HepG2 (cell line): ENCODE measurements at regions not wholly inside any gene's neighbourhood (a gene's known extent, or its start where the extent isn't known, plus 50 kb on each side); places are given as distances from the start of the nearest gene placed in this dataset.
"Not testable (repeated sequence)": the region's sequence is repeated elsewhere in the genome, so short reads cannot be mapped to it uniquely, and the experiment has no call there.

Experiments used
- ATAC-seq: fragments of 200-7000 bp; cut with Tn5 transposase; 3 replicates; pipeline ENCODE4 v1.9.1; 2020; ENCODE audit warnings: mild to moderate bottlenecking, moderate library complexity
- BruUV-seq: library from RNA; stranded (reverse); fragments of 400-500 nt; replicated peaks from 2 replicates; lab custom pipeline; 2021; lab: Mats Ljungman, UMichigan
- CTCF ChIA-PET: fragments of 300-600 bp; formaldehyde crosslinking; extraction: SDS; loops from one replicate; lab custom pipeline; 2021; ENCODE audit warnings: low total read pairs, inconsistent platforms, low intra/inter-chr PET ratio; lab: Yijun Ruan, JAX
- POLR2A ChIA-PET: fragments of 350-600 bp; sonication (Branson Sonifier 250); formaldehyde crosslinking; loops from one replicate; lab custom pipeline; 2020; ENCODE audit warnings: antibody characterized with exemption, inconsistent platforms; lab: Yijun Ruan, JAX
- DNase-seq: peaks from one replicate; pipeline ENCODE4 v3.0.0-alpha.2; 2015; ENCODE audit warnings: low spot score
- FAIRE-seq: peaks from 3 replicates; lab custom pipeline; 2011; peaks lifted over from hg19 to GRCh38; lab: Jason Lieb, UNC
- H2AFZ ChIP-seq: one replicate; pipeline ENCODE4 v1.6.1; 2011; ENCODE audit warnings: low read length, inconsistent platforms
- H3K27ac ChIP-seq: fragments of 300-600 bp; 3 replicates; pipeline ENCODE4 v1.8.0; 2011; ENCODE audit warnings: mixed run types, mild to moderate bottlenecking, mixed read lengths, low read length, inconsistent platforms; ENCODE audit not compliant: insufficient read depth; ENCODE audit errors: extremely low read length
- H3K27me3 ChIP-seq, 2 experiments: fragments of 200-600 bp in 1 of 2; 2 replicates in 1 of 2; 3 replicates in 1 of 2; pipeline versions ENCODE4 v1.6.0 to v1.8.0; 2011; ENCODE audit warnings: low read length in 2 of 2, mild to moderate bottlenecking in 2 of 2, moderate library complexity in 2 of 2, inconsistent platforms in 1 of 2; ENCODE audit not compliant: insufficient read depth in 2 of 2, control insufficient read depth in 1 of 2
- H3K36me3 ChIP-seq, 2 experiments: fragments of 200-600 bp in 1 of 2; replicated peaks in 1 of 2; 2 replicates in 1 of 2; 3 replicates in 1 of 2; pipeline versions ENCODE4 v1.5.1 to v1.8.0; 2011; ENCODE audit warnings: low read length in 2 of 2, inconsistent platforms in 1 of 2; ENCODE audit not compliant: insufficient read depth in 2 of 2, control insufficient read depth in 1 of 2
- H3K4me1 ChIP-seq: 2 replicates; pipeline ENCODE4 v1.5.1; 2012; ENCODE audit warnings: low read length, inconsistent platforms; ENCODE audit not compliant: insufficient read depth
- H3K4me2 ChIP-seq: 2 replicates; pipeline ENCODE4 v1.6.0; 2011; ENCODE audit warnings: low read depth, low read length, inconsistent platforms
- H3K4me3 ChIP-seq, 3 experiments: fragments of 200-600 bp in 1 of 3; sonication (generic), shearing (Covaris generic) in 1 of 3; replicated peaks in 1 of 3; 2 replicates each; pipeline ENCODE4 v1.5.1; 2011 to 2016; ENCODE audit warnings: low read length in 3 of 3, inconsistent platforms in 2 of 3, low read depth in 2 of 3, mild to moderate bottlenecking in 2 of 3, control low read depth in 1 of 3, mixed read lengths in 1 of 3; ENCODE audit not compliant: insufficient read depth in 1 of 3
- H3K79me2 ChIP-seq: one replicate; pipeline ENCODE4 v1.6.1; 2011; ENCODE audit warnings: low read length, inconsistent platforms; ENCODE audit not compliant: insufficient read depth
- H3K9ac ChIP-seq: 2 replicates; pipeline ENCODE4 v1.6.0; 2011; ENCODE audit warnings: mild to moderate bottlenecking, low read depth, low read length, inconsistent platforms; ENCODE audit not compliant: insufficient read depth
- H3K9me3 ChIP-seq: 2 replicates; pipeline ENCODE4 v1.5.1; 2012; ENCODE audit warnings: mild to moderate bottlenecking, low read length
- H4K20me1 ChIP-seq: 2 replicates; pipeline ENCODE4 v1.6.0; 2011; ENCODE audit warnings: inconsistent platforms, mild to moderate bottlenecking, low read length, moderate library complexity; ENCODE audit not compliant: insufficient read depth
- CBX5 ChIP-seq: sonication (generic); formaldehyde crosslinking; IDR thresholded peaks from 2 replicates; pipeline ENCODE4 v1.4.0; 2020; ENCODE audit warnings: missing genetic modification reagents, borderline replicate concordance
- MTA3 ChIP-seq: sonication (generic); formaldehyde crosslinking; IDR thresholded peaks from 2 replicates; pipeline ENCODE4 v1.4.0; 2020; ENCODE audit warnings: missing genetic modification reagents
- RXRA ChIP-seq: sonication (generic); formaldehyde crosslinking; IDR thresholded peaks from 2 replicates; pipeline ENCODE4 v1.5.1; 2020; ENCODE audit warnings: missing genetic modification reagents
- ZFP36 ChIP-seq: fragments of 150-350 bp; IDR thresholded peaks from 2 replicates; pipeline ENCODE4 v1.6.1; 2018; ENCODE audit warnings: borderline replicate concordance, low read length, low read depth; ENCODE audit not compliant: partially characterized antibody
- ZMYM2 ChIP-seq: sonication (generic); formaldehyde crosslinking; IDR thresholded peaks from 2 replicates; pipeline ENCODE4 v1.8.0; 2022; ENCODE audit warnings: mild to moderate bottlenecking, missing genetic modification reagents
- WGBS: methylation state at CpG from one replicate; pipeline ENCODE4 v1.1.6; 2017; ENCODE audit warnings: low lambda C conversion rate; 5-methylcytosine and 5-hydroxymethylcytosine counted together
- in situ Hi-C: cut with HindIII; loops from 2 replicates; pipeline ENCODE4 v1.10.0; 2017; ENCODE audit warnings: low pct_unique_long_range_greater_than_20kb; ENCODE audit not compliant: extremely low pct_ligation_motif_present
- intact Hi-C: fragments of 100-400 bp; cut with micrococcal nuclease; formaldehyde crosslinking; loops from one replicate; pipeline ENCODE4 v1.10.0; 2022; ENCODE audit not compliant: unreplicated experiment
- TF ChIP-seq, protein P1 (sequence below): sonication (generic); formaldehyde crosslinking; IDR thresholded peaks from 2 replicates; pipeline ENCODE4 v1.5.0; 2020; ENCODE audit warnings: missing genetic modification reagents, mild to moderate bottlenecking, borderline replicate concordance
- TF ChIP-seq, protein P2 (sequence below): sonication (generic); formaldehyde crosslinking; IDR thresholded peaks from 2 replicates; pipeline ENCODE4 v1.5.1; 2020; ENCODE audit warnings: mild to moderate bottlenecking, missing genetic modification reagents

DNA sequence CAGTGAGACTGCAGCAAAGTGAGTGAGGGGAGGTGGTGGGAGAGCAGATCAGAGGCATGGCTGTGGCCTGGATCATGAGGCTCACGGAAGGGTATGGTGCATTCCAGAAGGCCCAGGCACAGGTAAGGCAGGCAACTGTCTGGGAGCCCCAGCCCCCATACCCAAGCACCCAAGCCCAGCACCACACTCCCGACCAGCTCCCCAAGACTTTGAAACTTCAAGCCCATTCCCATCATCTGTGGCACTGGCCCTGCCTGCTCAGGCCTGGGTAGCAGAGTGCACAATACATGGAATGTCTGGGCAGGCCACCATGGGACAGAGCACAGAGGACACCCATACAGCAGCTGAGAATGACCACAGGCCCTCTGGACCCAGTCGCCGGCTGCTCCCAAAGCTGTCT, 202.6 kb upstream of the ARL4C start:
- Histone ChIP-seq H3K4me1 (peaks cover 32% of the 10 kb centered on the region), H3K36me3 (no peaks in the 10 kb centered on the region), H2AFZ (no peak overlapping the region)

DNA sequence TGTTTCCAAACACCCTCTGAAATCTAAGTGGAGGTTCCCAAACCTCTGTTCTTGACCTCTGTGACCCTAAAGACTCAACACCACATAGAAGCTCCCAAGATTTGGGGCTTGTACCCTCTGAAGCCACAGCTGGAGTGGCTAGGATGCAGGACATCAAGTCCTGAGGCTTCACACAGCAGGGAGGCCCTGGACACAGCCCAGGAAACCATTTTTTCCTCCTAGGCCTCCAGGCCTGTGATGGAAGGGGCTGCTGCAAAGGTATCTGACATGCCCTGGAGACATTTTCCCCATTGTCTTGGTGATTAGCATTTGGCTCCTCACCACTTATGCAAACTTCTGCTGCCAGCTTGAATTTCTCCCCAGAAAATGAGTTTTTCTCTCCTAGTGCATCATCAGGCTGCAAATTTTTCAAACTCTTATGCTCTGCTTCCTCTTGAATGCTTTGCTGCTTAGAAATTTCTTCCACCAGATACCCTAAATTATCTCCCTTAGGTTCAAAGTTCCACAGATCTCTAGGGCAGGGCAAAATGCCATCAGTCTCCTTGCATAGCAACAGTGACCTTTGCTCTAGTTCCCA, 200.5 kb upstream of the ARL4C start:
- in situ Hi-C loops: not testable (repeated sequence)

More for the DNA sequence above, 202.6 kb upstream of the ARL4C start:
- BruUV-seq: no TSS peak
- peaks cover 31% of the 10 kb centered on the region for H3K9me3 ChIP-seq
- no peak for FAIRE-seq
- no peak for DNase-seq
- no peak overlapping the region for H3K4me3 ChIP-seq
- H3K79me2 ChIP-seq: no peaks in the 10 kb centered on the region
- no peaks in the 10 kb centered on the region for H4K20me1 ChIP-seq
- peak; percentile 25; the same call in 2 of the 3 replicates for ATAC-seq
- intact Hi-C loops: no loop called here
- no peak overlapping the region for H3K27ac ChIP-seq
- in situ Hi-C loops: no loop called here
- H3K9ac ChIP-seq: no peak overlapping the region
- TF ChIP-seq MTA3 (no peak), RXRA (CRISPR knock-in tag) (0 out of 2 replicates have a peak, but pooled peaks have one; percentile 18)
- H3K27me3 ChIP-seq: no peaks in the 10 kb centered on the region
- no peak overlapping the region for H3K4me2 ChIP-seq
- ChIA-PET POLR2A (no interaction called here), CTCF (no interaction called here)
- WGBS: 100% methylated on average over 4 of the region's 4 CpGs

More for the DNA sequence above, 200.5 kb upstream of the ARL4C start:
- H3K27ac ChIP-seq, H3K36me3 ChIP-seq, intact Hi-C loops, H3K4me2 ChIP-seq, BruUV-seq, POLR2A ChIA-PET, ATAC-seq, H4K20me1 ChIP-seq, H3K9ac ChIP-seq, H3K27me3 ChIP-seq, FAIRE-seq, DNase-seq, H2AFZ ChIP-seq, H3K4me3 ChIP-seq, H3K79me2 ChIP-seq, CTCF ChIA-PET: not testable (repeated sequence)
- H3K9me3 ChIP-seq: peaks cover 31% of the 10 kb centered on the region
- H3K4me1 ChIP-seq: peaks cover 37% of the 10 kb centered on the region
- TF ChIP-seq ZMYM2 (CRISPR knock-in tag): peak; percentile 24; the same call in 1 of the 2 replicates
- 0 out of 2 replicates have a peak, but pooled peaks have one; percentile 21 for TF ChIP-seq CBX5
- TF ChIP-seq, protein P1, sequence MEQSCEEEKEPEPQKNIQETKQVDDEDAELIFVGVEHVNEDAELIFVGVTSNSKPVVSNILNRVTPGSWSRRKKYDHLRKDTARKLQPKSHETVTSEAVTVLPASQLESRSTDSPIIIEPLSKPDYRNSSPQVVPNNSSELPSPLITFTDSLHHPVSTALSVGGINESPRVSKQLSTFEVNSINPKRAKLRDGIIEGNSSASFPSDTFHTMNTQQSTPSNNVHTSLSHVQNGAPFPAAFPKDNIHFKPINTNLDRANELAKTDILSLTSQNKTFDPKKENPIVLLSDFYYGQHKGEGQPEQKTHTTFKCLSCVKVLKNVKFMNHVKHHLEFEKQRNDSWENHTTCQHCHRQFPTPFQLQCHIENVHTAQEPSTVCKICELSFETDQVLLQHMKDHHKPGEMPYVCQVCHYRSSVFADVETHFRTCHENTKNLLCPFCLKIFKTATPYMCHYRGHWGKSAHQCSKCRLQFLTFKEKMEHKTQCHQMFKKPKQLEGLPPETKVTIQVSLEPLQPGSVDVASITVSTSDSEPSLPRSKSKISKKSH: 0 out of 2 replicates have a peak, but pooled peaks have one; percentile 76
- TF ChIP-seq, protein P2, sequence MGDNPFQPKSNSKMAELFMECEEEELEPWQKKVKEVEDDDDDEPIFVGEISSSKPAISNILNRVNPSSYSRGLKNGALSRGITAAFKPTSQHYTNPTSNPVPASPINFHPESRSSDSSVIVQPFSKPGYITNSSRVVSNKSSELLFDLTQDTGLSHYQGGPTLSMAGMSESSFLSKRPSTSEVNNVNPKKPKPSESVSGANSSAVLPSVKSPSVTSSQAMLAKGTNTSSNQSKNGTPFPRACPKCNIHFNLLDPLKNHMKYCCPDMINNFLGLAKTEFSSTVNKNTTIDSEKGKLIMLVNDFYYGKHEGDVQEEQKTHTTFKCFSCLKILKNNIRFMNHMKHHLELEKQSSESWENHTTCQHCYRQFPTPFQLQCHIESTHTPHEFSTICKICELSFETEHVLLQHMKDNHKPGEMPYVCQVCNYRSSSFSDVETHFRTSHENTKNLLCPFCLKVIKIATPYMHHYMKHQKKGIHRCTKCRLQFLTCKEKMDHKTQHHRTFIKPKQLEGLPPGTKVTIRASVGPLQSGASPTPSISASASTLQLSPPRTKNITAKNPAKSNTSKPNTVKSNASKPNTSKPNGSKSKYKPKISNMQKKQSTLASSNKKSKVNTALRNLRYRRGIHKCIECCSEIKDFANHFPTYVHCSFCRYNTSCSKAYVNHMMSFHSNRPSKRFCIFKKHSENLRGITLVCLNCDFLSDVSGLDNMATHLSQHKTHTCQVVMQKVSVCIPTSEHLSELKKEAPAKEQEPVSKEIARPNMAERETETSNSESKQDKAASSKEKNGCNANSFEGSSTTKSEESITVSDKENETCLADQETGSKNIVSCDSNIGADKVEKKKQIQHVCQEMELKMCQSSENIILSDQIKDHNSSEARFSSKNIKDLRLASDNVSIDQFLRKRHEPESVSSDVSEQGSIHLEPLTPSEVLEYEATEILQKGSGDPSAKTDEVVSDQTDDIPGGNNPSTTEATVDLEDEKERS (CRISPR knock-in tag): peak; percentile 84; the same call in 1 of the 2 replicates
- TF ChIP-seq ZFP36: peak; percentile 91
